GM23338 (cell line): ENCODE measurements at regions not wholly inside any gene's neighbourhood (a gene's known extent, or its start where the extent isn't known, plus 50 kb on each side); places are given as distances from the start of the nearest gene placed in this dataset.

Source experiments
- ATAC-seq: fragments of 200-7000 bp; cut with Tn5 transposase; 3 replicates; pipeline ENCODE4 v1.9.1; 2020
- DNase-seq: peaks from one replicate; pipeline ENCODE4 v3.0.0-alpha.2; 2015; ENCODE audit warnings: low spot score
- H2AFZ ChIP-seq: fragments of 200-600 bp; sonication (generic); 2 replicates; pipeline ENCODE4 v1.8.0; 2016; ENCODE audit warnings: antibody characterized with exemption, mild to moderate bottlenecking, moderate library complexity
- H3F3A ChIP-seq: fragments of 200-600 bp; sonication (generic); replicated peaks from 2 replicates; pipeline ENCODE4 v1.8.0; 2017; ENCODE audit warnings: antibody characterized with exemption, mixed run types, low read depth
- H3K27ac ChIP-seq: fragments of 200-600 bp; sonication (generic); 2 replicates; pipeline ENCODE4 v1.6.1; 2016; ENCODE audit warnings: low read depth
- H3K27me3 ChIP-seq: fragments of 200-600 bp; sonication (generic); 2 replicates; pipeline ENCODE4 v1.8.0; 2016; ENCODE audit warnings: mild to moderate bottlenecking, mixed run types, moderate library complexity; ENCODE audit not compliant: insufficient read depth
- H3K36me3 ChIP-seq: fragments of 200-600 bp; sonication (generic); 2 replicates; pipeline ENCODE4 v1.8.0; 2016; ENCODE audit warnings: mild to moderate bottlenecking; ENCODE audit not compliant: insufficient read depth
- H3K4me1 ChIP-seq: fragments of 200-600 bp; sonication (generic); 2 replicates; pipeline ENCODE4 v1.8.0; 2016; ENCODE audit warnings: mild to moderate bottlenecking, moderate library complexity; ENCODE audit not compliant: insufficient read depth
- H3K4me2 ChIP-seq: fragments of 200-600 bp; sonication (generic); 2 replicates; pipeline ENCODE4 v1.7.1; 2017; ENCODE audit warnings: mixed run types
- H3K4me3 ChIP-seq: fragments of 200-600 bp; sonication (generic); 2 replicates; pipeline ENCODE4 v1.6.1; 2016; ENCODE audit warnings: mixed run types
- H3K79me2 ChIP-seq: fragments of 200-600 bp; sonication (generic); replicated peaks from 2 replicates; pipeline ENCODE4 v1.8.0; 2017; ENCODE audit warnings: mild to moderate bottlenecking; ENCODE audit not compliant: insufficient read depth
- H3K9me2 ChIP-seq: fragments of 200-600 bp; sonication (generic); 2 replicates; pipeline ENCODE4 v1.8.0; 2017; ENCODE audit not compliant: insufficient read depth
- H4K20me1 ChIP-seq: fragments of 200-600 bp; sonication (generic); replicated peaks from 2 replicates; pipeline ENCODE4 v1.8.0; 2017; ENCODE audit warnings: mild to moderate bottlenecking; ENCODE audit not compliant: insufficient read depth
- H3K27ac Mint-ChIP-seq: 2 replicates; pipeline ENCODE4 v1.8.0; 2020; ENCODE audit warnings: inconsistent platforms, mild to moderate bottlenecking, moderate library complexity, mixed read lengths
- H3K27me3 Mint-ChIP-seq: 3 replicates; pipeline ENCODE4 v1.8.0; 2022; ENCODE audit warnings: low read depth, mild to moderate bottlenecking, moderate library complexity, mixed read lengths, inconsistent platforms; ENCODE audit not compliant: insufficient read depth, poor library complexity
- H3K36me3 Mint-ChIP-seq: 3 replicates; pipeline ENCODE4 v1.8.0; 2021; ENCODE audit warnings: low read depth, mild to moderate bottlenecking, inconsistent platforms, moderate library complexity, mixed read lengths
- H3K4me1 Mint-ChIP-seq: 3 replicates; pipeline ENCODE4 v1.8.0; 2020; ENCODE audit warnings: mild to moderate bottlenecking, inconsistent platforms, mixed read lengths
- H3K4me3 Mint-ChIP-seq: 3 replicates; pipeline ENCODE4 v1.8.0; 2021; ENCODE audit warnings: moderate library complexity, mild to moderate bottlenecking, inconsistent platforms, mixed read lengths
- H3K9me3 Mint-ChIP-seq: 3 replicates; pipeline ENCODE4 v1.8.0; 2020; ENCODE audit warnings: moderate library complexity, mild to moderate bottlenecking, inconsistent platforms, mixed read lengths
- EZH2phosphoT487 ChIP-seq: fragments of 200-600 bp; sonication (generic); IDR thresholded peaks from one replicate; pipeline ENCODE4 v1.8.1; 2018; ENCODE audit warnings: antibody characterized with exemption; ENCODE audit not compliant: unreplicated experiment
- STAT1 ChIP-seq: IDR thresholded peaks from one replicate; pipeline ENCODE4 v1.6.1; 2016; ENCODE audit warnings: antibody characterized with exemption; ENCODE audit not compliant: unreplicated experiment
- ZNF114 ChIP-seq: fragments of 250-450 bp; sonication (Bioruptor Pico); IDR thresholded peaks from 2 replicates; pipeline ENCODE4 v1.5.0; 2020; ENCODE audit warnings: mild to moderate bottlenecking, moderate library complexity
- ZNF462 ChIP-seq: fragments of 250-450 bp; sonication (Bioruptor Pico); IDR thresholded peaks from 2 replicates; pipeline ENCODE4 v1.5.0; 2020; ENCODE audit warnings: mild to moderate bottlenecking, moderate library complexity
- TF ChIP-seq, protein P1 (sequence below), 2 experiments: fragments of 200-600 bp in 1 of 2; sonication (generic) in 1 of 2; conservative IDR thresholded peaks; 2 replicates each; pipeline versions ENCODE4 v1.5.1 to v1.6.1; 2016 to 2017; ENCODE audit warnings: antibody characterized with exemption in 2 of 2, low read depth in 2 of 2, mild to moderate bottlenecking in 2 of 2, moderate library complexity in 1 of 2

DNA sequence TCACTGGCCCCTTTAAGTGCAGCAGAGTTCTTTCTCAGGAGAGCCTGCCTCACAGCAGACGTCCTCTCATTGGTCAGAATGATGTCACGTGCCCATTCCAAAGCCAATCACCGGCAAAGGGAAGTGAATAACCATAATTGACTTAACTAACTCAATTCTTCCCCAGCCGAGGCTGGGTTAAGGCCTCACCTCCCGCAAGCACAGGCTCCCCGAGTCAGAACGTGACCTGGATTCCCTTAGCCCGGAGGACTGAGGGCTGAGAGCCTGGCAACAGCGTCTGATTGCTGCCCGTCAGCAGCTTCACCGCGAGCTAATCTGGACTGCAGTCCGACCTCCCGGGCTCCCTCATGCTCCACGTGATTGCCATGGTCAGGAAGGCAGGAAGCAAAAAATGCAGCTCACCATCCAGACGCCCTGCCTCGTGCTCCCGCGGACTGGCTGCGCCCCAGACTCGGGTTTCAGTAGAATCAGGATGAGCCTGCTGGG lies 92.1 kb upstream of the FZD10 start (continued):
- no peak for TF ChIP-seq ZNF462 (CRISPR knock-in tag)
- TF ChIP-seq ZNF114 (CRISPR knock-in tag): no peak
- TF ChIP-seq STAT1: no peak

DNA sequence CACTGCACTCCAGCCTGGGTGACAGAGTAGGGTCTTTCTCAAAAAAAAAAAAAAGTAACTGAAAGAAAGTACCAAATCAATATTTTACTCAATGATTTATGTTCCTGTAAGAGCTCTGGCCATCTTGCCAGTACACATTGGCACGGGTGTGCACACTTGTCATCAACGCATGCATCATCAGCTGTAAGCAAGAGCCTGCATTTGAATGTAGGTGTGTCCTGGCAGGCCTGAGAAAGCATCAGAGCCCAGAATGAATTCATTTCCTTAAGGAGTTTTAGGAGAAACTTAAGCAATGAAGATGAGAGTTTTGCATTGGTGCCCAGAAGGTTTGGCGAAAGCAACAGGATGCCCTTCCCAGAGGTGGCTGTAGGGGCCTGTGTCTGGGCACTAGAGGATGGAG lies 88.5 kb upstream of the FZD10 start:
- no peak for DNase-seq
- H3K9me3 Mint-ChIP-seq: peaks cover 100% of the 10 kb centered on the region
- H3K4me1 ChIP-seq: no peaks in the 10 kb centered on the region
- no peak overlapping the region for H3K27ac Mint-ChIP-seq
- H3K36me3 Mint-ChIP-seq: peaks cover 56% of the 10 kb centered on the region
- no peak for ATAC-seq
- H3K9me2 ChIP-seq: no peaks in the 10 kb centered on the region
- H3K79me2 ChIP-seq: no peaks in the 10 kb centered on the region
- no peak overlapping the region for H2AFZ ChIP-seq
- peaks cover 15% of the 10 kb centered on the region; the same call in 1 of the 2 replicates for H3K27me3 ChIP-seq
- H3K4me3 ChIP-seq: no peak overlapping the region
- no peak overlapping the region for H3K4me3 Mint-ChIP-seq
- H4K20me1 ChIP-seq: no peaks in the 10 kb centered on the region
- no peaks in the 10 kb centered on the region for H3K36me3 ChIP-seq
- no peaks in the 10 kb centered on the region for H3K4me1 Mint-ChIP-seq
- no peaks in the 10 kb centered on the region for H3K27me3 Mint-ChIP-seq
- H3K4me2 ChIP-seq: no peak overlapping the region
- H3F3A ChIP-seq: no peaks in the 10 kb centered on the region
- TF ChIP-seq EZH2phosphoT487 (no peak), STAT1 (no peak)
- TF ChIP-seq, protein P1, sequence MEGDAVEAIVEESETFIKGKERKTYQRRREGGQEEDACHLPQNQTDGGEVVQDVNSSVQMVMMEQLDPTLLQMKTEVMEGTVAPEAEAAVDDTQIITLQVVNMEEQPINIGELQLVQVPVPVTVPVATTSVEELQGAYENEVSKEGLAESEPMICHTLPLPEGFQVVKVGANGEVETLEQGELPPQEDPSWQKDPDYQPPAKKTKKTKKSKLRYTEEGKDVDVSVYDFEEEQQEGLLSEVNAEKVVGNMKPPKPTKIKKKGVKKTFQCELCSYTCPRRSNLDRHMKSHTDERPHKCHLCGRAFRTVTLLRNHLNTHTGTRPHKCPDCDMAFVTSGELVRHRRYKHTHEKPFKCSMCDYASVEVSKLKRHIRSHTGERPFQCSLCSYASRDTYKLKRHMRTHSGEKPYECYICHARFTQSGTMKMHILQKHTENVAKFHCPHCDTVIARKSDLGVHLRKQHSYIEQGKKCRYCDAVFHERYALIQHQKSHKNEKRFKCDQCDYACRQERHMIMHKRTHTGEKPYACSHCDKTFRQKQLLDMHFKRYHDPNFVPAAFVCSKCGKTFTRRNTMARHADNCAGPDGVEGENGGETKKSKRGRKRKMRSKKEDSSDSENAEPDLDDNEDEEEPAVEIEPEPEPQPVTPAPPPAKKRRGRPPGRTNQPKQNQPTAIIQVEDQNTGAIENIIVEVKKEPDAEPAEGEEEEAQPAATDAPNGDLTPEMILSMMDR (conservative IDR thresholded peaks at IDR 0.05; ENCODE audit: low read depth in 2 of 2): no peak
- H3K27ac ChIP-seq: no peak overlapping the region
